Activated T-helper 9 cell treated with anti-CD3 and anti-CD28 coated beads, Interleukin-2, amount 50 U/mL, for 16 hours (primary cell): ENCODE measurements at regions not wholly inside any gene's neighbourhood (a gene's known extent, or its start where the extent isn't known, plus 50 kb on each side); places are given as distances from the start of the nearest gene placed in this dataset.
"Not testable (repeated sequence)": the region's sequence is repeated elsewhere in the genome, so short reads cannot be mapped to it uniquely, and the experiment has no call there.

Source experiments
- DNase-seq: peaks from one replicate; pipeline ENCODE4 v3.0.0-alpha.2; 2020; ENCODE audit warnings: low read depth

DNA sequence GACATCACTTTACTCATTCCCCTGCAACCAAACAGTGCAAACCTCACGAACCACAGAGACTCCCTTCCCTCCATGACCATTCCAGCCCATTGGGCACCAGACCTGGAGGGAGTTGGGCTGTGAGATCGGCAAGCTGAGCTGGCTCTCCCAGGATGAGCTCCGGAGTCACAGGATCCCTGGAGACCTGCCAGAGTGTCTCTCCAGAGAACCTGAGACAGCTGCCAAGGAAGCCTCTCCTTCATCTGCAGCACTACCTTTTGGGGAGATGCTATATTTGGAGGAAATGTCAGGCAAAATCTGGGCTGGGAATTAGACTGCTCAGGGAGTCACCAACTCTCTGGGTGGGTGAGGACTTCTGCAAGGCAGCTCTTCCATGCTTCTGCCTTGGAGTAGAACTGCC is 417.4 kb downstream of the TNS1 start:
- no peak for DNase-seq

DNA sequence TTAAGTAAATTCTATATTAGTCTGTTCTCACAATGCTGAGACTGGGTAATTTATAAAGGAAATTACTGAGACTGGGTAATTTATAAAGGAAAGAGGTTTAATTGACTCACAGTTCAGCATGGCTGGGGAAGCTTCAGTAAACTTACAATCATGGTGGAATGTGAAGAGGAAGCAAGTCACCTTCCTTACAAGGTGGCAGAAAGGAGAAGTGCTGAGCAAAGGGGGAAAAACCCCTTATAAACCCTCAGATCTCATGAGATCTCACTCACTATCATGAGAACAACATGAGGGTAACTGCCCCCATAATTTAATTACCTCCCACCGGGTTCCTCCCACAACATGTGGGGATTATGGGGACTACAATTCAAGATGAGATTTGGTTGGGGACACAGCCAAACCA is 422.4 kb downstream of the TNS1 start:
- not testable (repeated sequence) for DNase-seq

DNA sequence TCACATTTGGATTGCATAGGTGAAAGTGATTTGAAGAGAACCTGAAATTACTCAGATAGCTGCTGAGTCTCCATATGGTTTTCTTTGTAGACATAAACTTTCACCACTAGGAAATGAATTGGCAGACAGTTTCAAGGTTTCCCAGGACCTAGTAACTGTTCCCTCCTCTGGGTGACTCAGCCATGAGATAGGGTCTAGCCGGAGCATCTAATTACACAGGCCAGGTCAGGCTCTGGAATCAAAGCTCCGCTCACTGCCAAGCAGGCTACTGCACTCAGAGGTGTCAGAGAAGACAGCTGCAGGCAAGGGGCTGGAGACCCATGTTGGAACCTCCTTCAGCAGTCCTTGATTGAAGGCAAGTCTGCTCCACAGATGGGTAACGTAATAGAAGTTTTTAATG is 429.2 kb downstream of the TNS1 start:
- no peak for DNase-seq

DNA sequence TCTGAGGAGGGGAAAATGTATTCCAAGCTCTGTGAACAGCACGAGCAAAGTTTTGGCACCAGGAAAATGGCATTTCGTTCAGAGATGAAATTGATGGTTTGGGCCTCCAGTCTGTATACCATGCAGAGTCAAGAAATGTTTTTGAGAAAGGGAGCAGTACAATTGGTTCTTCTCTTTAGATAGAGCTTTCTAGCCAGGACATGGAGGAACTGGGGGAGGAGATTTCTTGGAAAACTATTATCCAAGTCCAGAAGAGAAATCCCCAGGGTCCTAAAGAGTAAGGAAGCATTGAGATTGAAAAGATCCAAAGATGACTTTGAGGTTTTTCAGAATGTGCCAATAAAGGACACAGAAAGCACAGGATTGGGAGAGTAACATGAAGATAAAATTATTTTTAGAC is 432.4 kb downstream of the TNS1 start:
- DNase-seq = no peak

DNA sequence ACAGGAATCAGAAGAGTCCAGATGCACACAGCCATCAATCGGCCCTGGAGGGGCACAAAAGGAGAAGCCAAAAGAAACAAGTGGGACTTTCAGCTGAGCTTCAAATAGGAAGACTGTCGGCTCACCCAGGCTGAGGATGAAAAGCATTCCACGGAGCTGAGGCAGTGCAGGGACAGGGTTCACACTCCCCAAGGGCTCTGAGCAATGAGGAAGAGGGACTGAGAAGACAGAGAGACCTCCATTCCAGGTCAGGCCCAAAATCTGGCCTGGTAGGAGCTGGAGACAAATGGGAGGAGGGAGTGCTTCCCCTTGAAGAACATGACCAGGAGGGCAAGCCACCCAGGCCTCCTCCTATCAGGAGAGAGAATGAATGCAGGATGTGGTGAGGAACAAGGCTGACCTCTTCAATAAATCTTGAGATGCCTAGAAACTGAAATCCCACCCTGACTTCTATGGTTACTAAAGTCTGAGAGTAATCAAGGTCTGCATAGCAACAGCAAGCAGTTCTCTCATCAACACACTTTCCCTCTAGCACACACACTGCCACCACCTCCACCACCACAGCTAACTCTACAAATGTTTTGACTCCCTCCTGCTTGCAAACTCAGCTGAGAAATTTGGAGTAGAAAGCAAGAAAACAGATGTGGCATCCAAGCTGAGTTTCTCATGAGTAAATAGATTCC is 434.4 kb downstream of the TNS1 start:
- no peak for DNase-seq

DNA sequence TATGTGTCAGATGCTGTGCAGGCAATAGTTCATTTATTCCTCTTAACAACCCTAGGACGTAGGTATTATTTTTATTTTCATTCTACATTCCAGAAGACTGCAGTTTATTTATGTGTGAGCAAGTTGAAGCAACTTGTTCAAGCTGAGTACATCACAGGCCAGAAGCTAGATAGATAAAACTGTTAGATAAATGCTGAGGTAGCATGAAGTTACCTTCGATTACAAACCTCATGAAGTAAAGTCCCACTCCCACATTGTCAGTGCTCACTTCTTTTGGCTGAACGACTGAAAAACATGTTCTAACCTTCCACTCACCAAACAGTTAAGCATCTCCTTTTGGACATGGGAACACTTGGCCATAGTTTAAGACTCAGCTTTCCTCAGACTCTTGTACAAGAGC is 439.2 kb downstream of the TNS1 start:
- DNase-seq = no peak

DNA sequence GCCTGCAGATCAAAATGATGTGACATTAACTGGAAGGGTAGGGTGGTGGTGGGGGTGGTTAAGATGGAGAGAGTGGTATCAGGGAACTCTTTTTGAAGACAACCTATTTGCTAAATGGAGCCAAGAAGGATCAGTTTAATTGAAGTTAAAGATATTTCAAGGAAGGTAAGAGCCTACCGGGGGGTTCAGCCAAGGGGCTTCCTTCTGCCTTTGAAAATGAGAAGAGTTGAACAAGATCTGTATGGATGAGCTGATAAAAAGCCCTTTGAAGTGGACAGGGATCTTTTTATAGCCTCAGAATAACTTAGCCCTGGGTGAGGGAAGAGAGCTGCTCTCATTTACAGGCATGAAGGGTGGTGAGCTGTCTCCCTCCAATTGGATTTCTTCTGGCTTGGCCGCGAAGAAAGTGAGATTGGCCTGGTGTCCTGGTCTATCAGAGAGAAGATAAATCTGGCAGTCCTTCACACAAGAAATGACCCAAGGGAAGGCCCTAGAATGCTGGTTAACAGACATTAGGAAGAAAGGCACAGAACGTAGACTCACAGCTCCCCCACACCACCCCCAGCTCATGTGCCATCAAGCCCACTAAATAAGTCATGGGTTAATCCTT is 439.8 kb downstream of the TNS1 start:
- DNase-seq = no peak

DNA sequence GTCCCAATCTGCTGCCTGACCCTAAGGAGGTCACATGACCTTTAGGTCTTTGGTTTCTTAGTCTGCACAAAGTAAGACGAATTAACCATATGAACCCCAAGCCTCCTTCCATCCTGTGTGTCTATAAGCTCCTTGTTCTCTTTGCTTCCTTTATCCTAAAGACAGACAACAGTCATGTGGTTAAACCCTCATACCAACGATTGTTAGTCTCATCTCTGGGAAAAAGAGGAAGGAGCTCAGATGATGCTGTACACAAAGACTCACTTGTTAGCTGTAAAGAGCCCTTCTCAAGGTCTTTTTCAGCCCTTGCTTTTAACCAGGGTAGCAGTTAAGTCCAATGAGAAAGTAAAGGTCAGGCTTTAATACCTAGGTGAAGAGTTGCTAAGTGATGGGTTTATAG is 443.7 kb downstream of the TNS1 start:
- no peak for DNase-seq

DNA sequence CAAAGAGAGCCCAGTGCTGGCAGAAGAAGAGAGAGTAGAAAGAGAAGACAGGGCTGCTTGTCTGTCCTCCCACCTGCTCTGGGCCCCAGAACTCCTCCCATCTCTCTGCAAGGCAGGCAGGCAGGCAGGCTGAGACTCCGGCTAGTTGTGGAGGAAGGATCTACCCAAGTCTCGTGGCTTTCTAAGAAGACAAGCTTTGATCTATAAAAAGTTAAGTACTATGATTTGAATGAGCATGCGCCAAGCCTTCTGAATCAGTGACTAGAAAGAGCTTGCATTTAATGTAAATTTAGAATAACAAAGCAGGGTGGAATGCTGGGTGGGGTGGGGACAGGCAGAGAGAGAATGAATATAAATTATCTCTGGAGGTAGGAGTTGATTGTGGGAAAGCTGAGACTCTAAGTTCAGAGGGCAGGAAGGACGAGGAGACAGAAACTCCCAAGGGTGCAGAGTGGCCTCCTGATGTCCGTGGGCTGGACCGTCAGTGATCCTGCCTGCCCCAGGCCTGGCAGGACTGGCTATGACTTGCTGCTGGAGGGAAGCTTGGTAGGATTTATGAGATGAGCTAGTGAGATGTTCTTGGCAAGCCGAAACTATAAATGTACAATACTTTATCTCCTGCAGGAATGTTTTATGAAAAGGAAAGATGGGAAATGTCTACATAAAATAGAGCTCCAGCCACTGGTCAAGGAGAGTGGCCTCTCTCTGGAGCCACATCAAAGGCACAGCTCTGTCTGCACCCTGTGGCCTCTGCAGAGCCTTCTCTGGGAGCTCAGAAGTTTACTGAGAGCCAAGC is 447.5 kb downstream of the TNS1 start:
- DNase-seq = no peak

DNA sequence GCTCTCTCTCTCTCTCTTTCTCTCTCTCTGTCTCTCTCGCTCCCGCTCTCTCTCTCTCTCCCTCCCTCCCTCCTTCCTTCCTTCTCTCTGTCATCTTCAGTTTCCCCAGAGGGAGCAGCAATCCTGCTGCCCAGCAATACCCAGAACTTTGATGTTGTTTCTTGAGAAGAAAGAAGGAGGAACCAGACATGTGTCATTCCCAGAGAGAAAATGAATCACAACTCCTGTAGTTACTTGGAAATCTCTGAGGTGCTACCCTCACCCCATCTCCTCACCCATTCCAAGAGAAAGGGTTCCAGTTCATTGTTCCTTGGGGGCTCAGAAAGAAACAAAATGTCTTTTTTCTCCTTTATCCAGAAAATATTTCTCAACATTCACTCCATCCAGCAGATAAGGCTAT is 449.1 kb downstream of the TNS1 start:
- no peak for DNase-seq

DNA sequence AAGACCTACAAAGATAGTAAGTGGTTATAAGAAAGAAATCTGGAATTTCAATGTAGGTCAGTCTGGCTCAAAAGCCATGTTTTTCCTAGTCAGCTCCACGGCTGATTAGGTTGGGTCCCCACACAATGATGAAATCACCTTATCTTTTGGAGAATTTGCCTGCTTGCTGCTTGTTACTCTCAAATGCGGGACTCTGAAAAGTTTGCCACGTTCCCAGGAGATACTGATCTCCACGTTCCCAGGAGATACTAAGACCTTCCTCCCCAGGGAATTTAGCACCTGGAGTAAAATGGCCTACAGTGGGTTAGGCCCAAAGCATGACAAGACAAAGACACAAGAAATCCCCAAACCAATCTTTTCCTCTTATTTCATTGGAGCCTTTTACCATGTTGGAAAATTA is 449.6 kb downstream of the TNS1 start:
- no peak for DNase-seq

DNA sequence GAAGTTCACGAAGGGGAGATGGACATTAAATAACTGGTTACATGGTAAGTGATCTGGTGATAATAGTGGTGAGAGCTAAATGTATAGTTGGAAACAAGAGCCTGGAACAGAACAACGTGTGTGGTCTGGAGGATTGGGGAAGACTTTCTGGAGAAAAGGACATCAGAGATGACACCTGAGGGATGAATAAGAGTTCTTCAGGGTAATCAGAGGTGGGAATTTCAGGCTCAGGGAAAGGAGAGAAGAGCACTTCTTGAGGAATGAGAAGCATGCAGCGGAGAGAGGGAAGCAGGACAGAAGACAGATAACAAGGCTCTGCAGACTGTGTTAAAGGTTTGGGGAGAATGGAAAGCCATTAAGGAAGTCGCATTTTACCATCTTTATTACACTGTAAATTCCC is 450.7 kb downstream of the TNS1 start:
- DNase-seq = no peak

DNA sequence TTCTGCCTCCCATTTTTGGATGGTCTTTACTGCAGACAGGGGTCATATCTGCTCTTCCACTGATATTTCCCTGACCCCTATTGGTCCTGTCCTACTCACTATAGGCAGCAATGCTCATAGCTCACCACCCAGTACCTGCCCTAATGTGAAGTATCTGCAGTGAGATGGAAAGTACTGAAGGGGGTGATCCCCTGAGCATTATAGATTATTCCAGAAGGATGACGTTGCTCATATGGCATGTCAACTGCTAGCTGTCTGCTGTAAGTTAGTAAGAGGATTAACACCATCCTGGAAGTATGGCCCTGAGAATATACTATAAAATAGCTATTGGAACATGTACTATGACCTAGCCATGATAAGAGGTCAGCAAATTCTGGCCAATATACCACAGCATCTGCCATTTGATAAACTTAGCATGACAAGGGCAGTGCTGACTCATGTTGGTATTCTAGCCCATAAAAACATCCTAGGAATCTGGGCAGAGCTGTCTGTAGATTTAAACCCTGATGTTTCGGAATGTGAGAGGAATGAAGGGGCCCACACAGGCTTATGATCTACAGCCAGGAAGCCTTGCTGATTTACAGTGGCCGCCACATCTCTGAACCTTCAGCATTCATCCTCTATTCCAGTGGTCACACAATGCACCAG is 451.4 kb downstream of the TNS1 start:
- no peak for DNase-seq

DNA sequence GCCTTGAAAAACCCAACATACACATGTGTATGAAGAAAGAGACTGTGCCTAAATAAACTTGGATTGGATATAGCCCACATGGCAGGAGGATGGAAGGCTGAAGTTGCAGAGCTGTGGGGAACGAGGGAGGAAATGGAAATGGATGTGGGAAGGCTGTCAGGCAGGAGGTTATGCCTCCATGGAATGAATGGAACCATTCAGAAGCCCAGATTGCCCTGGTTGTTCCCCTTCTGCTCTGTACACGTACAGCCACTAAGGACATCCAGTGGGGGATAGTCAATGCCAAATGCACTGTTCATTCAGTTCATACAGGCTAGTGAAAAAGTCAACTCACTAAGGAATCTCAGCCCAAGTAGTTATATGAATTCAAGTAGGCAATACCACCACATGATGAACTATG is 463.7 kb downstream of the TNS1 start:
- DNase-seq = no peak

DNA sequence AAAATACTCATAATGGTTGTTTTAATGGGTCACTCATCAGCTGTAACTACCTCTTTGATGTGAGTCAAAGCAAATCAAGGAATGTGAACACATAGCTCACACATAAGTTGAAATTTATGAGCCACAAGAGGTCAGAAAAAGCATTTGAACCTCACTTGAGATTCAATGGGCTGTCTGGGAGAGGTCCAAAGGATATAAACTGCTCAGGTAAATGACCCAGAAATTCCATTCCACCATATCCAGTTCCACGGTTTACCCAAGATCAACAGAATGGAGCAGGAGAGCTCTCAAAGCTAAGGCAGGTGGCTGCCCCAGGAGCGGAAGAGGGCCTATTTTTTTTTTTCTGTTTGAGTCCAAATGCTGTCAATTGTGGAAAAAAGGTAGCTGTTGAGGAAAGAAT is 464.1 kb downstream of the TNS1 start:
- DNase-seq = no peak

DNA sequence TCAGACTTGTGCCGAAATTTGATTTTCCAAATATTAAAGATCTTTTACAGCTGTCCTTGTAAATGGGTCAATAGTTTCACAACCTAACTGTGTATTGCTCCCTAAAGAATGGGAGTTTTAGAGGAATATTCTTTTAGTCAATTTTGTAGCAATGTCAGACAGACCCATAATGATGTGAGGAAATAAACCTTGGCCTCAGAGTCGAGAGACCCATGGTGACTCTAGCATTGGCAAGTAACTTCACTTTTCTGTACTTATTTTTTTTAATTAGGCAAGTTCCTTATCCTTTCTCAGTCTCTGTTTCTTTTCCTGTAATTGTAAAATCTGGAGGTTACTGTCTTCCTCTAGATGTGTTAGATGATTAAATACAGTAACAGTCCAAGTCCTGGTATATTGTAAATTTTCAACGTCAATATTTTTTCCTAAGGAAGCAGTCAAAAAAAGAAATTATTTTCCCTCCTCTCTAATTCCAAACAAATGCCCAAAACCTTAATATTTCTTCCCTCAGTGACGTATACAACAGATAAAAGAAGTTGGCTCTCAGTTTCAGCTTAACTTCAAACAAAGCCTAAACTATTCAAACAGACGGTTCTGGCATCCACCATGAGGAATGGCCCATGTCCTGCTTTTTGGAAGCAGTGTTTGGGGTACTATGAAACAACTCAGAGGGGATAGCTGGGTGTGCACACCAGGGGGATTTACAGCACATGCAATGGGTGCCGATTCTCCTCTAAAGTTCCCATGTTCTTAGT is 466.7 kb downstream of the TNS1 start:
- DNase-seq = no peak

DNA sequence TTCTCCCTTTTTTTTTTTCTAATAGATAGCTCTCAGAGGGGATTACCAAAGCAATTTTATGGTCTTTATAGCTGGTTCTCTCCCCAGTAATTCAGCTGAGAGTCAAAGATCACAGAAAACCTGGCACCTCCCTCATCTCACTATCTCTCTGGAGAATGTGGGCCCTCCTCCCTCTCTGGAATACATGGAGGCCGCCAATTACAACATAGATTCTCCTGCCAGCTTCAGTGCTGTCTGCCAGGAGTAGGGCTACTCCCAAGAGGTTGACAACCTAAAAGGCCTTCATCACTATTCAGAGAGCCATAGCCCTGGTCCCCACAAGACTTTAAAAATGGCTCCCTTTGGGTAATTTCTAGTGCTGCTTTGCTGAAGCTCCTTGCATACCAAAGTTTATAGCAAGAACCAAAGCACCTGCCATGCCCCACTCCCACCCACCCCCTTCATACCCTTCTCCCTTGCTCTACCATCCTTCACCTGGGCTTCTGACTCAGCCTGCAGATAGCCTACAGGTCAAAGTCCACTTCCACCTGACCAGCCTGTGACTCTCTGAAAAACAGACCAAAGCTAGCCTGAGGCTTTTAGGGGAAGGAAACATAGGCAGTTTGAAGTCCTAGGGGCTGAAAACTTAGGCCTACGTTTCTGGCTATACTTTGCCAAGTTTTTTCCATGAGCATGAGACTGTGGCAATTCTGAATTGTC is 472.3 kb downstream of the TNS1 start:
- DNase-seq = no peak

DNA sequence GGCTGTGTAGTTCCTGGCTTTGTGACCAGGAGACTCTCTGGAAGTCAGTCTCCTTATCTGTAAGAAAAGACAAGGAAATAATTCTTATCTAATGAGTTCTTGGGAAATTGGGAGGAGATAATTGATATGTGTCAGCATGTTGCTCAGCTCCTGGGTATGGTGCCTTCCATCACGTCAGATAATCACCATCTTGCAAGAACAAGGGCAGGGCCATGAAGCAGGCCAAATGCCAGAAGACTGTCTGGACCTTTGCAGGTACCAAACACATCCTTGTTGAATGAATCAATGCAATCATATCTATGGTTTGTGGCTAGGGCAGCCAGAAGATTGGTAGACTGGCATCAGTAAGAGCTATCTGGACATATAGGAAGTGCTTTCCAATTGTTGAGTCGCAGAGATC is 473.5 kb downstream of the TNS1 start:
- DNase-seq = no peak

DNA sequence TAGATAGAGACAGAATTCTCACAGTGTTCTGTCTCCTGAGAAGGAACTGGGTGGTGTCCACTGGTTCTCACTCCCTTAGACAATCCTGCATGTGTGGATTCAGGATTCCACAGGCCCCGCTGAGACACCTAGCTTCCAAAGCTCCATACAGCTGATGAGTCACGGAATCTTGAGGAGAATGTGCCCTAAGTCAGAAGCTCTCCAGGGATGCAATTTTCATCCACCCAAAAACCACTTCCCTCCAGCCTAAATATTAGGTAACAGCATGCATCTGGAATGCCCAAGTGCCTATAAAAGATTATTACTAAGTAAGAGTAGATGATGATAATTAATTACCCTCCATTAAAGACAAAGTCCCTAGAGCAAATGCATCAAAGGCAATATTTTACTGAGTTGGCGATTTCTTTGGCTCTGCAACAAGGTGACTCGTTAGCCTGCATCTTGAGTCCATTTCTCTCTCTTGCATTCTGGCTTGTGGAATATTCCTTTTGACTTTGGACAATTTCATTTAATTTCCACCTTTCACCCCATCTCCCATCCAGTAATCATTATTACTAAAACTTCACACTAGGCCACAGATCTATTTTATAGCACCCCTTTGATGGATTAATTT is 475.1 kb downstream of the TNS1 start:
- no peak for DNase-seq

DNA sequence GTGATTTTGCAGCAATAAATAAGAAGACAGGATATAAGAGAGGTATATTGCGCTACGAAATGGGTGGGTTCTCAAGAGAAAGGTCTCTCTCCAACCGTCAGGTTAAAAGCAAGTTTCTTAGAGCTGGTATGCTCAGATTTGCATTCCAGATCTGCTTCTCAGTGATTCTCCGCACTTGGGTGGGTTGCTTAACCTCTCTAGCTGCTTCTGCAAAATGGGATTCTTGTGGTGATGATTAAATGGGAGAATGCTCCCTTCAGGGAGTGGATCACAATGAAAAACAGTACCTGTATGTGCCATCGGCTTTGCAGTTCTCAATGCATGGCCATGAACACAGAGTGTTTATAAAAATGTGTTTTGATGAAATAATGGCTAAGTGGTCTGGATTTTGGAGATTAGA is 477.7 kb downstream of the TNS1 start:
- DNase-seq = no peak

DNA sequence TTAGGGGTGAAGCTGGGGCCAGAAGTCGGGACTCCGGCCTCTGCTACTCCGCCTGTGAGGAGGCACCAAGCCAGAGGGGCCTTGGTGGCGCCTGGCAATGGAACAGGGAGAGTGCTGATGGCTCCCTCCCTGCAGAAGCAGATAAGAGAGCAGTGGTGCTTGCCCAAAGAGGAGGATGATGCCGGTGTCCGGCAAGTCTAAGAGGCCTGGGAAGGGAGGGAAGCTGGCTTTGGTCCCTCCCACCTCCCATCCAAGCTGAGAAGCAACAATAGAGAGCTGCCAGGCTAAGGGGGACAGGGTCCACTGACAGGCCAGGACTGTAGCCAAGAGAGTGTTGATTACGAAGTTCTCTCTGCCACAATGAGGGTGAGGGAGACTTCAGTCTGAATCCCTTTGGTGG is 479.5 kb downstream of the TNS1 start:
- no peak for DNase-seq
